ENCODE measurements at regions not wholly inside any gene's neighbourhood (a gene's known extent, or its start where the extent isn't known, plus 50 kb on each side); places are given as distances from the start of the nearest gene placed in this dataset.
"Not testable (repeated sequence)": the region's sequence is repeated elsewhere in the genome, so short reads cannot be mapped to it uniquely, and the experiment has no call there.

- TF ChIP-seq POLR2A (IDR thresholded peaks at IDR 0.05) = no peak
- TF ChIP-seq POLR2AphosphoS5 (IDR thresholded peaks at IDR 0.05) = no peak
- no peak for TF ChIP-seq CTCF (IDR thresholded peaks at IDR 0.05 in 8 of 11, conservative IDR thresholded peaks at IDR 0.05 in 3 of 11)
- no peak for DNase-seq
- peaks cover 0 to 37% (median 28%) of the 10 kb centered on the region in 8 donors for H3K9me3 ChIP-seq
- intact Hi-C loops (cut with DNase I; ENCODE audit: low total_unique reads) = no loop called here
- no peaks in the 10 kb centered on the region for H3K36me3 ChIP-seq
- no peak overlapping the region for H3K27ac ChIP-seq
- WGBS, 5 donors = 41 to 98% (median 74%) methylated on average over 1 of the region's 1 CpG
- H3K27me3 ChIP-seq (replicated peaks in 1 of 7) = no peaks in the 10 kb centered on the region
- no peak overlapping the region for H3K4me3 ChIP-seq
- H3K4me1 ChIP-seq = no peaks in the 10 kb centered on the region
These were observed 165.9 kb upstream of the ARHGAP5 start for GRCh38 chr14:31911160-31911559.

- intact Hi-C loops (cut with DNase I; ENCODE audit: low total_unique reads) = no loop called here
- Histone ChIP-seq H3K9me3 (peaks cover 0 to 37% (median 28%) of the 10 kb centered on the region in 8 donors), H3K36me3 (no peaks in the 10 kb centered on the region), H3K27ac (no peak overlapping the region), H3K4me1 (no peaks in the 10 kb centered on the region), H3K27me3 (replicated peaks in 1 of 7) (no peaks in the 10 kb centered on the region), H3K4me3 (no peak overlapping the region)
- no peak for DNase-seq
- no peak for TF ChIP-seq POLR2AphosphoS5 (IDR thresholded peaks at IDR 0.05)
- TF ChIP-seq CTCF (IDR thresholded peaks at IDR 0.05 in 8 of 11, conservative IDR thresholded peaks at IDR 0.05 in 3 of 11) = no peak
- no peak for TF ChIP-seq POLR2A (IDR thresholded peaks at IDR 0.05)
- WGBS, 5 donors = 62 to 92% (median 89%) methylated on average over 3 to 4 of the region's 4 CpGs
These were observed 163.7 kb upstream of the ARHGAP5 start for GRCh38 chr14:31913370-31913769.

GRCh38 chr14:31918289-31918688, 158.8 kb upstream of the ARHGAP5 start:
- 95 to 99% (median 97%) methylated on average over 4 to 5 of the region's 7 CpGs for WGBS, 5 donors
- H3K27ac ChIP-seq; H3K9me3 ChIP-seq; H3K27me3 ChIP-seq (replicated peaks in 1 of 7); H3K4me3 ChIP-seq; intact Hi-C loops (cut with DNase I; ENCODE audit: low total_unique reads); H3K4me1 ChIP-seq; DNase-seq; H3K36me3 ChIP-seq: not testable (repeated sequence)

GRCh38 chr14:31920001-31920400, 157.1 kb upstream of the ARHGAP5 start:
- TF ChIP-seq POLR2AphosphoS5 (IDR thresholded peaks at IDR 0.05) = no peak
- TF ChIP-seq CTCF (IDR thresholded peaks at IDR 0.05 in 8 of 11, conservative IDR thresholded peaks at IDR 0.05 in 3 of 11) = no peak
- no peak for TF ChIP-seq POLR2A (IDR thresholded peaks at IDR 0.05)
- Histone ChIP-seq H3K4me3 (no peak overlapping the region), H3K27ac (no peak overlapping the region), H3K4me1 (no peaks in the 10 kb centered on the region), H3K9me3 (no peaks in the 10 kb centered on the region), H3K36me3 (no peaks in the 10 kb centered on the region), H3K27me3 (replicated peaks in 1 of 7) (no peaks in the 10 kb centered on the region)
- WGBS, 5 donors = 78 to 100% (median 93%) methylated on average over 1 of the region's 1 CpG
- DNase-seq = no peak
- intact Hi-C loops (cut with DNase I; ENCODE audit: low total_unique reads) = no loop called here
